ENCODE measurements at regions not wholly inside any gene's neighbourhood (a gene's known extent, or its start where the extent isn't known, plus 50 kb on each side); places are given as distances from the start of the nearest gene placed in this dataset.

- no peak for DNase-seq
Observed at GRCh38 chr11:116233561-116233960, 539.2 kb downstream of the BUD13 start.

- DNase-seq = no peak
Observed at GRCh38 chr11:116232364-116232828, 540.4 kb downstream of the BUD13 start.

GRCh38 chr11:116231543-116231942, 541.2 kb downstream of the BUD13 start:
- DNase-seq = no peak

- DNase-seq = no peak
Observed at GRCh38 chr11:116230438-116230837, 542.3 kb downstream of the BUD13 start.

- no peak for DNase-seq
Observed at GRCh38 chr11:116229236-116229970, 543.4 kb downstream of the BUD13 start.

GRCh38 chr11:116226731-116227130, 546.1 kb downstream of the BUD13 start:
- no peak for DNase-seq

- no peak for DNase-seq
Observed at GRCh38 chr11:116225784-116226585, 546.8 kb downstream of the BUD13 start.

- DNase-seq = no peak
Observed at GRCh38 chr11:116225236-116225635, 547.6 kb downstream of the BUD13 start.

- no peak for DNase-seq
Observed at GRCh38 chr11:116224889-116225200, 547.9 kb downstream of the BUD13 start.

GRCh38 chr11:116224154-116224888, 548.5 kb downstream of the BUD13 start:
- DNase-seq = no peak

GRCh38 chr11:116221351-116221750, 551.4 kb downstream of the BUD13 start:
- DNase-seq = no peak

GRCh38 chr11:116219171-116219635, 553.6 kb downstream of the BUD13 start:
- DNase-seq = no peak

- no peak for DNase-seq
Observed at GRCh38 chr11:116217441-116217840, 555.3 kb downstream of the BUD13 start.

GRCh38 chr11:116217006-116217405, 555.8 kb downstream of the BUD13 start:
- no peak for DNase-seq

GRCh38 chr11:116215471-116216113, 557.2 kb downstream of the BUD13 start:
- no peak for DNase-seq

- no peak for DNase-seq
Observed at GRCh38 chr11:116211147-116211546, 561.6 kb downstream of the BUD13 start.

- DNase-seq = no peak
Observed at GRCh38 chr11:116210663-116211062, 562.1 kb downstream of the BUD13 start.

- DNase-seq = no peak
Observed at GRCh38 chr11:116209255-116209654, 563.5 kb downstream of the BUD13 start.

- no peak for DNase-seq
Observed at GRCh38 chr11:116207421-116208141, 565.2 kb downstream of the BUD13 start.

GRCh38 chr11:116207019-116207418, 565.8 kb downstream of the BUD13 start:
- DNase-seq = no peak

GRCh38 chr11:116202922-116203321, 569.9 kb downstream of the BUD13 start:
- no peak for DNase-seq

- DNase-seq = no peak
Observed at GRCh38 chr11:116200564-116200963, 572.2 kb downstream of the BUD13 start.
